RPMI8226 (cell line): ENCODE measurements at regions not wholly inside any gene's neighbourhood (a gene's known extent, or its start where the extent isn't known, plus 50 kb on each side); places are given as distances from the start of the nearest gene placed in this dataset.
"Not testable (repeated sequence)": the region's sequence is repeated elsewhere in the genome, so short reads cannot be mapped to it uniquely, and the experiment has no call there.

Source experiments
- DNase-seq: peaks from one replicate; pipeline ENCODE4 v3.0.0-alpha.2; 2015

GRCh38 chr7:16369855-16370254 lies 51.5 kb downstream of the CRPPA start:
- DNase-seq = no peak

GRCh38 chr7:16369309-16369708 lies 52.0 kb downstream of the CRPPA start:
- DNase-seq = not testable (repeated sequence)

- no peak for DNase-seq
These were observed 52.5 kb downstream of the CRPPA start for GRCh38 chr7:16368885-16369284.

GRCh38 chr7:16367115-16367514 lies 54.2 kb downstream of the CRPPA start:
- DNase-seq = no peak

GRCh38 chr7:16365952-16366351 lies 55.4 kb downstream of the CRPPA start:
- no peak for DNase-seq

GRCh38 chr7:16365177-16365576 lies 56.2 kb downstream of the CRPPA start:
- DNase-seq = no peak

GRCh38 chr7:16359216-16359615 lies 62.1 kb downstream of the CRPPA start:
- no peak for DNase-seq

- DNase-seq = no peak
These were observed 63.4 kb downstream of the CRPPA start for GRCh38 chr7:16357921-16358320.

GRCh38 chr7:16357474-16357873 lies 63.9 kb downstream of the CRPPA start:
- DNase-seq = no peak

- DNase-seq = no peak
These were observed 64.9 kb downstream of the CRPPA start for GRCh38 chr7:16356301-16356958.

- no peak for DNase-seq
These were observed 66.8 kb downstream of the CRPPA start for GRCh38 chr7:16354573-16354972.

- DNase-seq = no peak
These were observed 68.1 kb downstream of the CRPPA start for GRCh38 chr7:16353226-16353625.

- DNase-seq = no peak
These were observed 70.7 kb downstream of the CRPPA start for GRCh38 chr7:16350634-16351033.

GRCh38 chr7:16348251-16348650 lies 73.1 kb downstream of the CRPPA start:
- no peak for DNase-seq

- DNase-seq = no peak
These were observed 73.5 kb downstream of the CRPPA start for GRCh38 chr7:16347827-16348192.

- no peak for DNase-seq
These were observed 74.1 kb downstream of the CRPPA start for GRCh38 chr7:16347066-16347826.

GRCh38 chr7:16345979-16346958 lies 75.1 kb downstream of the CRPPA start:
- DNase-seq = peak; percentile 25

- no peak for DNase-seq
These were observed 76.4 kb downstream of the CRPPA start for GRCh38 chr7:16344927-16345326.

- DNase-seq = no peak
These were observed 77.7 kb downstream of the CRPPA start for GRCh38 chr7:16343612-16344011.

- no peak for DNase-seq
These were observed 83.3 kb downstream of the CRPPA start for GRCh38 chr7:16338065-16338464.

GRCh38 chr7:16326106-16326505 lies 95.2 kb downstream of the CRPPA start:
- DNase-seq = no peak

GRCh38 chr7:16323313-16323712 lies 98.0 kb downstream of the CRPPA start:
- no peak for DNase-seq

- no peak for DNase-seq
These were observed 101.2 kb downstream of the CRPPA start for GRCh38 chr7:16320099-16320660.
